Esophagus muscularis mucosa (tissue), 4 donors: ENCODE measurements at regions not wholly inside any gene's neighbourhood (a gene's known extent, or its start where the extent isn't known, plus 50 kb on each side); places are given as distances from the start of the nearest gene placed in this dataset.

Experiments
- DNase-seq: peaks from one replicate; pipeline ENCODE4 v3.0.0-alpha.2; 2017; ENCODE audit errors: extremely low spot score
- H3K27ac ChIP-seq, 4 donors: fragments of 200-600 bp; sonication (generic); replicated peaks in 1 of 4; 1 replicate in 3 of 4; 2 replicates in 1 of 4; pipeline ENCODE4 v1.5.1; 2016 to 2019; ENCODE audit warnings: mild to moderate bottlenecking in 1 of 4
- H3K27me3 ChIP-seq, 4 donors: fragments of 200-600 bp; sonication (generic); one replicate each; pipeline versions ENCODE4 v1.5.1 to v1.6.0; 2016 to 2019
- H3K36me3 ChIP-seq, 4 donors: fragments of 200-600 bp; sonication (generic); one replicate each; pipeline ENCODE4 v1.5.1; 2016 to 2019
- H3K4me1 ChIP-seq, 4 donors: fragments of 200-600 bp; sonication (generic); one replicate each; pipeline ENCODE4 v1.5.1; 2016 to 2019
- H3K4me3 ChIP-seq, 4 donors: fragments of 200-600 bp; sonication (generic); 1 replicate in 2 of 4; 2 replicates in 2 of 4; pipeline ENCODE4 v1.5.1; 2016 to 2019; ENCODE audit warnings: mild to moderate bottlenecking in 4 of 4, moderate library complexity in 1 of 4
- H3K9me3 ChIP-seq, 4 donors: fragments of 200-600 bp; sonication (generic); 1 replicate in 3 of 4; 2 replicates in 1 of 4; pipeline ENCODE4 v1.5.1; 2016 to 2019
- EP300 ChIP-seq: sonication (generic); formaldehyde crosslinking; IDR thresholded peaks from one replicate; pipeline ENCODE4 v1.6.1; 2017; ENCODE audit warnings: antibody characterized with exemption
- POLR2A ChIP-seq: fragments of 450-650 bp; IDR thresholded peaks from one replicate; pipeline ENCODE4 v1.6.1; 2017; ENCODE audit warnings: antibody characterized with exemption, moderate library complexity, mild to moderate bottlenecking, low read depth
- POLR2AphosphoS5 ChIP-seq, 2 donors: sonication (generic); formaldehyde crosslinking; IDR thresholded peaks; one replicate each; pipeline ENCODE4 v1.6.1; 2017; ENCODE audit warnings: antibody characterized with exemption in 2 of 2
- WGBS: methylation state at CpG from one replicate; pipeline ENCODE4 v1.1.5; 2018; 5-methylcytosine and 5-hydroxymethylcytosine counted together
- intact Hi-C: fragments of 100-400 bp; cut with DNase I; formaldehyde crosslinking; loops from one replicate; pipeline ENCODE4 v1.15.1; 2023
- TF ChIP-seq, protein P1 (sequence below), 3 experiments: fragments of 200-600 bp in 2 of 3; fragments of 450-650 bp in 1 of 3; sonication (generic) in 2 of 3; IDR thresholded peaks; one replicate each; pipeline ENCODE4 v1.5.1; 2017 to 2019; ENCODE audit warnings: antibody characterized with exemption in 3 of 3, mild to moderate bottlenecking in 2 of 3, moderate library complexity in 1 of 3

DNA sequence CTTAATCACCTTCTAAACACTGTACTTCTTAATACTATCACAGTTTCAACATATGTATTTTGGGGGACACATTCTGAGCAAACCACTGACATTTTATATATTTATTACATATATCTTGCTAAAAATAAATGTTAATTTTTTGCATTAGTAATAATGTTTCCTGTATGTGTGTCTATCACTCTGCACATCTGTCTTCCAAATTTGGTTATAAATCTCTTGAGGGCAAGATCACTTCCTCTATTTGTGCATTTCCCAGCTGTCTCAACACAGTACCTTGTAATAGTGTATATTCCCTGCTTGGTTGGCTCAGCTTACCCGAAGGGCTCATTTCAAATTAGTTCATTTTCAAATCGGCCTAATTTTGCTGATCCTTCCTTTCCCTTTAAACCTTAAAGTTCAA, 617.1 kb upstream of the GYPC start:
- intact Hi-C loops: no loop called here
- DNase-seq: no peak
- no peaks in the 10 kb centered on the region for H3K9me3 ChIP-seq
- H3K27ac ChIP-seq: no peak overlapping the region
- no peaks in the 10 kb centered on the region for H3K27me3 ChIP-seq
- WGBS: 47% methylated on average over 2 of the region's 2 CpGs
- no peaks in the 10 kb centered on the region for H3K36me3 ChIP-seq
- no peak for TF ChIP-seq POLR2AphosphoS5 (IDR thresholded peaks at IDR 0.05)
- no peak for TF ChIP-seq POLR2A
- TF ChIP-seq EP300: no peak
- TF ChIP-seq, protein P1, sequence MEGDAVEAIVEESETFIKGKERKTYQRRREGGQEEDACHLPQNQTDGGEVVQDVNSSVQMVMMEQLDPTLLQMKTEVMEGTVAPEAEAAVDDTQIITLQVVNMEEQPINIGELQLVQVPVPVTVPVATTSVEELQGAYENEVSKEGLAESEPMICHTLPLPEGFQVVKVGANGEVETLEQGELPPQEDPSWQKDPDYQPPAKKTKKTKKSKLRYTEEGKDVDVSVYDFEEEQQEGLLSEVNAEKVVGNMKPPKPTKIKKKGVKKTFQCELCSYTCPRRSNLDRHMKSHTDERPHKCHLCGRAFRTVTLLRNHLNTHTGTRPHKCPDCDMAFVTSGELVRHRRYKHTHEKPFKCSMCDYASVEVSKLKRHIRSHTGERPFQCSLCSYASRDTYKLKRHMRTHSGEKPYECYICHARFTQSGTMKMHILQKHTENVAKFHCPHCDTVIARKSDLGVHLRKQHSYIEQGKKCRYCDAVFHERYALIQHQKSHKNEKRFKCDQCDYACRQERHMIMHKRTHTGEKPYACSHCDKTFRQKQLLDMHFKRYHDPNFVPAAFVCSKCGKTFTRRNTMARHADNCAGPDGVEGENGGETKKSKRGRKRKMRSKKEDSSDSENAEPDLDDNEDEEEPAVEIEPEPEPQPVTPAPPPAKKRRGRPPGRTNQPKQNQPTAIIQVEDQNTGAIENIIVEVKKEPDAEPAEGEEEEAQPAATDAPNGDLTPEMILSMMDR (IDR thresholded peaks at IDR 0.05): no peak
- H3K4me1 ChIP-seq: no peaks in the 10 kb centered on the region
- H3K4me3 ChIP-seq: no peak overlapping the region

GRCh38 chr2:126041391-126042047, 614.4 kb upstream of the GYPC start:
- TF ChIP-seq POLR2A (no peak), EP300 (no peak), POLR2AphosphoS5 (IDR thresholded peaks at IDR 0.05) (no peak)
- TF ChIP-seq, protein P1 (IDR thresholded peaks at IDR 0.05): no peak
- H3K4me3 ChIP-seq: no peak overlapping the region
- no peak overlapping the region for H3K27ac ChIP-seq
- no peak for DNase-seq
- 66% methylated on average over 3 of the region's 3 CpGs for WGBS
- H3K9me3 ChIP-seq: no peaks in the 10 kb centered on the region
- intact Hi-C loops: no loop called here
- H3K4me1 ChIP-seq: no peaks in the 10 kb centered on the region
- H3K27me3 ChIP-seq: no peaks in the 10 kb centered on the region
- no peaks in the 10 kb centered on the region for H3K36me3 ChIP-seq

DNA sequence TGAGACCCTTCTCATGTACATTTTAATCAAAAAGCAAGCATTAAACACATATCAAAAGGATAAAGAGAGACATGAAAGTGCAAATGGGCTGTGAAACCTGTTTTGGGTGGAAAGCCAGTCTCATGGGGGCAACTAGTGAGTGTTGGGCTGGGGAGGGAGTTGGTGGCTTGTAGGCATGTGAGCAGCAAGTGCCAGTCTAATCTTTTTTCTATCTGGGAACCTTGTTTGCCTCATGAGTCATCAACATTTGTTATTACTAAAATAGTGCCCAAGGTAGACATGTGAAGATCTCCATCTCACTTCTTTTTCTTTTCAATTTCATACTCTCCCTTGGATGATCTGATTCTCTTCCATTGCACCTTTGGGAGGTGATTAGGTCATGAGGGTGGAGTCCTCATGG, 613.9 kb upstream of the GYPC start:
- no peaks in the 10 kb centered on the region for H3K36me3 ChIP-seq

DNA sequence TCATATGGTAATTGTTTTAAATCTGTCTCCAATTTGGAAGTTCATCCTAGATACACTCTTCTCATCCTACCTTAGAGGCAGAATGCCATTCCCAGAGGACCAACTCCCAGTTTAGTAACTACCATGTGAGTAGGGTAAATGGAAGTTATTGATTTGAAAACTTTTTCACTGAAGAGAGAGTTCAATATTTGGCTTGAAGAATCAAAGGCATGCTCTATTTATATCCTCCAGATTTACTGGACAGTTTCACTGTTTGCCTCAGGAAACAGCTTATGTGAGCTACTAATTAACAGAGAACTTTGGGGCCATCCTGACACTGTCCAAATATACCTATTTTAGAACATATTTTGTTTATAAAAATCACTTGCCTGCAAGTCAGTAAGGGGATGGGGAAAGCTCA, 607.2 kb upstream of the GYPC start:
- Histone ChIP-seq H3K4me1 (no peaks in the 10 kb centered on the region), H3K9me3 (peaks cover 0 to 12% (median 6%) of the 10 kb centered on the region in 4 donors), H3K27ac (no peak overlapping the region), H3K4me3 (no peak overlapping the region), H3K36me3 (no peaks in the 10 kb centered on the region), H3K27me3 (no peaks in the 10 kb centered on the region)
- TF ChIP-seq POLR2A (no peak), EP300 (no peak), POLR2AphosphoS5 (IDR thresholded peaks at IDR 0.05) (no peak)
- TF ChIP-seq, protein P1 (IDR thresholded peaks at IDR 0.05): no peak
- intact Hi-C loops: no loop called here
- no peak for DNase-seq

More for the DNA sequence above, 613.9 kb upstream of the GYPC start:
- intact Hi-C loops: no loop called here
- H3K4me1 ChIP-seq: no peaks in the 10 kb centered on the region
- H3K9me3 ChIP-seq: no peaks in the 10 kb centered on the region
- no peak overlapping the region for H3K4me3 ChIP-seq
- TF ChIP-seq EP300 (no peak), POLR2AphosphoS5 (IDR thresholded peaks at IDR 0.05) (no peak), POLR2A (no peak)
- TF ChIP-seq, protein P1 (IDR thresholded peaks at IDR 0.05): no peak
- no peak overlapping the region for H3K27ac ChIP-seq
- no peak for DNase-seq
- no peaks in the 10 kb centered on the region for H3K27me3 ChIP-seq

DNA sequence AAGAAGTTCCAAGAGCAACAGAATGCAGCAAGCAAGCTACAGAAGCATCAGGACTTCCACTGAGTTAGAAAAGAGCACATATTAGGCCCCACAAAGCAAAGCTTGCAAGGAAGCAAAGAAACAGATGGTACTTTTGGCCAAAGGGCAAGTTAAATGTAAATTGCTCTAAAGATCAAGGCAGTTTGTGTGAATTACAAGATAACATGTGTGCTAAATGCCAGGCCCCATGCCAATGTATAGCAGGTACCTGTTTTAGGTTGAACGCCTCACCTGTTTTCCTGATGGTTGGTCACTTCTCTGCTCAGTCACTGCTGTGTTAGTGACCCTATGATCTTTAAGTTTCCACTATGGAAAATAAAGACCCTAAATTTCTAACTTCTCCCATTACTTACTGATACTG, 606.5 kb upstream of the GYPC start:
- Histone ChIP-seq H3K4me1 (no peaks in the 10 kb centered on the region), H3K27me3 (no peaks in the 10 kb centered on the region), H3K36me3 (no peaks in the 10 kb centered on the region), H3K4me3 (no peak overlapping the region), H3K9me3 (peaks cover 0 to 19% (median 9%) of the 10 kb centered on the region in 4 donors), H3K27ac (no peak overlapping the region)
- TF ChIP-seq, protein P1 (IDR thresholded peaks at IDR 0.05): no peak
- no peak for TF ChIP-seq EP300
- no peak for TF ChIP-seq POLR2AphosphoS5 (IDR thresholded peaks at IDR 0.05)
- TF ChIP-seq POLR2A: no peak
- intact Hi-C loops: no loop called here
- no peak for DNase-seq
- 100% methylated on average over 1 of the region's 1 CpG for WGBS
